B cell (primary cell): ENCODE measurements at regions not wholly inside any gene's neighbourhood (a gene's known extent, or its start where the extent isn't known, plus 50 kb on each side); places are given as distances from the start of the nearest gene placed in this dataset.

Source experiments
- ATAC-seq: fragments of 200-7000 bp; cut with Tn5 transposase; one replicate; pipeline ENCODE4 v1.10.0; 2021; ENCODE audit warnings: low read depth, mild to moderate bottlenecking, moderate number of reproducible peaks, moderate library complexity
- CTCF ChIA-PET: fragments of 350-600 bp; sonication (Branson Sonifier 250); formaldehyde crosslinking; loops from one replicate; lab custom pipeline; 2021; ENCODE audit warnings: antibody characterized with exemption, inconsistent platforms; lab: Charles Lee
- POLR2A ChIA-PET: fragments of 350-600 bp; sonication (Branson Sonifier 250); formaldehyde crosslinking; loops from one replicate; lab custom pipeline; 2021; ENCODE audit warnings: antibody characterized with exemption; lab: Charles Lee
- DNase-seq: peaks from one replicate; pipeline ENCODE4 v3.0.0; 2013
- H2AFZ ChIP-seq: 2 replicates; pipeline ENCODE4 v1.6.1; 2012; ENCODE audit warnings: mild to moderate bottlenecking, low read depth, low read length; ENCODE audit not compliant: insufficient read depth, poor library complexity, severe bottlenecking
- H3K27ac ChIP-seq, 2 donors: 1 replicate in 1 of 2; 2 replicates in 1 of 2; pipeline ENCODE4 v1.5.1; 2012 to 2013; ENCODE audit warnings: low read length in 2 of 2, mild to moderate bottlenecking in 2 of 2, moderate library complexity in 1 of 2
- H3K27me3 ChIP-seq, 4 experiments: fragments of 200-600 bp in 1 of 4; sonication (generic) in 1 of 4; replicated peaks in 1 of 4; 1 replicate in 2 of 4; 2 replicates in 2 of 4; pipeline versions ENCODE4 v1.6.1 to v1.7.0; 2013 to 2016; ENCODE audit warnings: low read length in 3 of 4, mild to moderate bottlenecking in 2 of 4, mixed read lengths in 1 of 4, moderate library complexity in 1 of 4; ENCODE audit not compliant: insufficient read depth in 4 of 4, control insufficient read depth in 3 of 4; ENCODE audit errors: control extremely low read depth in 1 of 4
- H3K36me3 ChIP-seq, 2 experiments: replicated peaks in 1 of 2; 1 replicate in 1 of 2; 2 replicates in 1 of 2; pipeline versions ENCODE4 v1.6.1 to v1.7.1; 2013; ENCODE audit warnings: low read length in 1 of 2; ENCODE audit not compliant: insufficient read depth in 2 of 2, control insufficient read depth in 1 of 2; ENCODE audit errors: control extremely low read depth in 1 of 2, extremely low read depth in 1 of 2
- H3K4me1 ChIP-seq, 2 donors: fragments of 200-600 bp in 1 of 2; sonication (generic) in 1 of 2; 1 replicate in 1 of 2; 2 replicates in 1 of 2; pipeline versions ENCODE4 v1.5.1 to v1.6.1; 2013 to 2017; ENCODE audit warnings: low read length in 2 of 2; ENCODE audit not compliant: control insufficient read depth in 2 of 2, insufficient read depth in 2 of 2
- H3K4me2 ChIP-seq: replicated peaks from 2 replicates; pipeline ENCODE3; 2012; ENCODE audit warnings: mild to moderate bottlenecking, low read depth, low read length; ENCODE audit not compliant: poor library complexity, severe bottlenecking
- H3K4me3 ChIP-seq, 5 experiments: fragments of 200-600 bp in 1 of 5; sonication (generic) in 1 of 5; 1 replicate in 3 of 5; 2 replicates in 2 of 5; pipeline versions ENCODE4 v1.5.1 to v1.7.0; 2011 to 2016; ENCODE audit warnings: low read length in 4 of 5, mild to moderate bottlenecking in 4 of 5, low read depth in 2 of 5, control low read depth in 1 of 5, moderate library complexity in 1 of 5; ENCODE audit not compliant: insufficient read depth in 1 of 5; ENCODE audit errors: control extremely low read depth in 1 of 5, extremely low read depth in 1 of 5
- H3K79me2 ChIP-seq: fragments of 200-600 bp; sonication (generic); one replicate; pipeline ENCODE4 v1.6.0; 2016; ENCODE audit warnings: low read length; ENCODE audit not compliant: control insufficient read depth, insufficient read depth
- H3K9ac ChIP-seq: fragments of 200-600 bp; sonication (generic); 2 replicates; pipeline ENCODE4 v1.6.1; 2017; ENCODE audit warnings: mild to moderate bottlenecking, low read length, moderate library complexity
- H3K9me3 ChIP-seq, 3 donors: one replicate each; pipeline versions ENCODE4 v1.6.1 to v1.7.1; 2013; ENCODE audit warnings: low read length in 2 of 3; ENCODE audit not compliant: control insufficient read depth in 2 of 3, insufficient read depth in 1 of 3; ENCODE audit errors: control extremely low read depth in 1 of 3
- H4K20me1 ChIP-seq: 2 replicates; pipeline ENCODE4 v1.6.0; 2012; ENCODE audit warnings: mild to moderate bottlenecking, low read length; ENCODE audit not compliant: insufficient read depth, control insufficient read depth, poor library complexity, severe bottlenecking
- H3K27ac Mint-ChIP-seq: one replicate; pipeline ENCODE4 v1.8.0; 2021; ENCODE audit warnings: mixed read lengths
- H3K27me3 Mint-ChIP-seq: one replicate; pipeline ENCODE4 v1.8.0; 2021; ENCODE audit warnings: mixed read lengths
- H3K4me1 Mint-ChIP-seq: one replicate; pipeline ENCODE4 v1.8.0; 2021; ENCODE audit warnings: mixed read lengths
- H3K4me3 Mint-ChIP-seq: one replicate; pipeline ENCODE4 v1.8.0; 2021; ENCODE audit warnings: mixed read lengths
- H3K9me3 Mint-ChIP-seq: one replicate; pipeline ENCODE4 v1.8.0; 2022; ENCODE audit warnings: mixed read lengths; ENCODE audit not compliant: insufficient read depth
- EZH2 ChIP-seq: IDR thresholded peaks from 2 replicates; pipeline ENCODE4 v1.6.1; 2012; ENCODE audit warnings: borderline replicate concordance, low read depth, mild to moderate bottlenecking, moderate library complexity, low read length; ENCODE audit not compliant: insufficient read depth, poor library complexity, severe bottlenecking
- WGBS: methylation state at CpG from one replicate; pipeline ENCODE4 v1.1.5; 2013; ENCODE audit warnings: missing lambda C conversion rate; ENCODE audit not compliant: insufficient coverage; 5-methylcytosine and 5-hydroxymethylcytosine counted together
- intact Hi-C: fragments of 100-400 bp; cut with micrococcal nuclease; formaldehyde crosslinking; loops from one replicate; pipeline ENCODE4 v1.10.0; 2022
- TF ChIP-seq, protein P1 (sequence below): fragments of 200-600 bp; IDR thresholded peaks from one replicate; pipeline ENCODE4 v1.8.0; 2022; ENCODE audit warnings: antibody characterized with exemption, mild to moderate bottlenecking

DNA sequence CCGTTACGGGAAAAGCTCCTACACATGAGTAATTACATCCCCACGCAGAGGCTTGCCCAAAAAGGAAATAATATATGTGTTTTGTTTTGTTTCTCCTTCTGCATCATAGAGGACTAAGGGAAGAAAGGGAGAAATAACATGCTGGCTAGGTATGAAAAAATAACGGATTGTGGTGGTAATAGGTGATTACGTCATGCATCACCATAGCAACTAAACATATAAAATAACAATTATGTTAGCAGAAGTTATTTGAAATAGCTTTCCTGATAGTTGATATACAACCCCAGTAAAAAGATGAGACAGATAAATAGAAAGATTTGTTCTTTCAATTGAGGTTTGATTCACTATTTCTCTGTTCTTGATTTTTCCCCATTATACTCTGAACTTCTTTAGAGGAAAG, 518.0 kb downstream of the ZNF516 start:
- TF ChIP-seq, protein P1, sequence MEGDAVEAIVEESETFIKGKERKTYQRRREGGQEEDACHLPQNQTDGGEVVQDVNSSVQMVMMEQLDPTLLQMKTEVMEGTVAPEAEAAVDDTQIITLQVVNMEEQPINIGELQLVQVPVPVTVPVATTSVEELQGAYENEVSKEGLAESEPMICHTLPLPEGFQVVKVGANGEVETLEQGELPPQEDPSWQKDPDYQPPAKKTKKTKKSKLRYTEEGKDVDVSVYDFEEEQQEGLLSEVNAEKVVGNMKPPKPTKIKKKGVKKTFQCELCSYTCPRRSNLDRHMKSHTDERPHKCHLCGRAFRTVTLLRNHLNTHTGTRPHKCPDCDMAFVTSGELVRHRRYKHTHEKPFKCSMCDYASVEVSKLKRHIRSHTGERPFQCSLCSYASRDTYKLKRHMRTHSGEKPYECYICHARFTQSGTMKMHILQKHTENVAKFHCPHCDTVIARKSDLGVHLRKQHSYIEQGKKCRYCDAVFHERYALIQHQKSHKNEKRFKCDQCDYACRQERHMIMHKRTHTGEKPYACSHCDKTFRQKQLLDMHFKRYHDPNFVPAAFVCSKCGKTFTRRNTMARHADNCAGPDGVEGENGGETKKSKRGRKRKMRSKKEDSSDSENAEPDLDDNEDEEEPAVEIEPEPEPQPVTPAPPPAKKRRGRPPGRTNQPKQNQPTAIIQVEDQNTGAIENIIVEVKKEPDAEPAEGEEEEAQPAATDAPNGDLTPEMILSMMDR: no peak
- no peak for TF ChIP-seq EZH2
- ChIA-PET POLR2A (no interaction called here), CTCF (no interaction called here)
- Mint-ChIP-seq H3K27me3 (no peaks in the 10 kb centered on the region), H3K9me3 (no peaks in the 10 kb centered on the region), H3K27ac (no peak overlapping the region), H3K4me3 (no peak overlapping the region), H3K4me1 (no peaks in the 10 kb centered on the region)
- no peak overlapping the region for H2AFZ ChIP-seq
- WGBS: no CpG with 5 or more reads among the region's 5 CpGs
- H3K27me3 ChIP-seq: no peaks in the 10 kb centered on the region
- H3K9ac ChIP-seq: no peak overlapping the region
- intact Hi-C loops: no loop called here
- H3K9me3 ChIP-seq: no peaks in the 10 kb centered on the region
- no peak for DNase-seq
- no peaks in the 10 kb centered on the region for H4K20me1 ChIP-seq
- no peak overlapping the region for H3K4me2 ChIP-seq
- ATAC-seq: no peak
- no peak overlapping the region for H3K4me3 ChIP-seq
- H3K27ac ChIP-seq: no peak overlapping the region
- H3K36me3 ChIP-seq: no peaks in the 10 kb centered on the region
- H3K79me2 ChIP-seq: no peaks in the 10 kb centered on the region
- no peaks in the 10 kb centered on the region for H3K4me1 ChIP-seq

DNA sequence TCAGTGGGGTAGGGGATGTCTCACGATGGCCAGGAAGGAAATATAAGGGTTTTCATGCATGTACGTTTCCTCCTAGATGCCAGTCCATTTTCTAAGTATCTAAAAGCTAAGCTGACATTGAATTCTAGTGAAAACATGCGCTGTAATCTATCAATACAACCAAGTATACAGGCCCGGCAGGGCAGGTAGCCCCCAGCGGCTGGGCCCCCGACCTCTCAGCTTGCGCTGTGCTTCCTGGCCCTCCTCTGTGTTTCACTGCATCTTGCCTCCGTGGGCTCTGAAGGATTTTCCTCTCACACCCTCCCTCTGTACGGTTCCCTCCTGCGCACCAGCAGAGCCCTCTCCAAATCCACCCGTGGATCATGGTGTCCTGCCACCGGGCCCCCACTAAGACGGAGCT, 524.8 kb downstream of the ZNF516 start:
- Histone ChIP-seq H3K79me2 (no peaks in the 10 kb centered on the region), H3K27ac (no peak overlapping the region), H3K9ac (no peak overlapping the region), H3K4me1 (no peaks in the 10 kb centered on the region), H2AFZ (no peak overlapping the region), H3K4me3 (no peak overlapping the region), H3K4me2 (no peak overlapping the region), H3K27me3 (no peaks in the 10 kb centered on the region), H3K9me3 (peaks cover 0 to 11% (median 0%) of the 10 kb centered on the region in 3 donors), H4K20me1 (no peaks in the 10 kb centered on the region), H3K36me3 (no peaks in the 10 kb centered on the region)
- Mint-ChIP-seq H3K4me1 (no peaks in the 10 kb centered on the region), H3K27ac (no peak overlapping the region), H3K9me3 (no peaks in the 10 kb centered on the region), H3K27me3 (no peaks in the 10 kb centered on the region), H3K4me3 (no peak overlapping the region)
- ATAC-seq: no peak
- TF ChIP-seq, protein P1: no peak
- TF ChIP-seq EZH2: no peak
- CTCF ChIA-PET: no interaction called here
- WGBS: 91% methylated on average over 7 of the region's 13 CpGs
- no peak for DNase-seq
- intact Hi-C loops: no loop called here
- POLR2A ChIA-PET: no interaction called here
